OCI-LY3 (cell line): ENCODE measurements at regions not wholly inside any gene's neighbourhood (a gene's known extent, or its start where the extent isn't known, plus 50 kb on each side); places are given as distances from the start of the nearest gene placed in this dataset.

Source experiments
- EZH2phosphoT487 ChIP-seq: fragments of 200-600 bp; shearing (Covaris generic); IDR thresholded peaks from 2 replicates; pipeline ENCODE4 v1.6.1; 2018; ENCODE audit warnings: antibody characterized with exemption, mixed run types, low read depth
- TF ChIP-seq, protein P1 (sequence below): fragments of 200-600, 300-600 bp; sonication (generic); IDR thresholded peaks from 2 replicates; pipeline ENCODE4 v1.5.1; 2014; ENCODE audit warnings: antibody characterized with exemption, low read length, low read depth

GRCh38 chr11:70745451-70745850, 347.1 kb downstream of the CTTN start:
- TF ChIP-seq, protein P1, sequence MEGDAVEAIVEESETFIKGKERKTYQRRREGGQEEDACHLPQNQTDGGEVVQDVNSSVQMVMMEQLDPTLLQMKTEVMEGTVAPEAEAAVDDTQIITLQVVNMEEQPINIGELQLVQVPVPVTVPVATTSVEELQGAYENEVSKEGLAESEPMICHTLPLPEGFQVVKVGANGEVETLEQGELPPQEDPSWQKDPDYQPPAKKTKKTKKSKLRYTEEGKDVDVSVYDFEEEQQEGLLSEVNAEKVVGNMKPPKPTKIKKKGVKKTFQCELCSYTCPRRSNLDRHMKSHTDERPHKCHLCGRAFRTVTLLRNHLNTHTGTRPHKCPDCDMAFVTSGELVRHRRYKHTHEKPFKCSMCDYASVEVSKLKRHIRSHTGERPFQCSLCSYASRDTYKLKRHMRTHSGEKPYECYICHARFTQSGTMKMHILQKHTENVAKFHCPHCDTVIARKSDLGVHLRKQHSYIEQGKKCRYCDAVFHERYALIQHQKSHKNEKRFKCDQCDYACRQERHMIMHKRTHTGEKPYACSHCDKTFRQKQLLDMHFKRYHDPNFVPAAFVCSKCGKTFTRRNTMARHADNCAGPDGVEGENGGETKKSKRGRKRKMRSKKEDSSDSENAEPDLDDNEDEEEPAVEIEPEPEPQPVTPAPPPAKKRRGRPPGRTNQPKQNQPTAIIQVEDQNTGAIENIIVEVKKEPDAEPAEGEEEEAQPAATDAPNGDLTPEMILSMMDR = no peak
- TF ChIP-seq EZH2phosphoT487 = no peak
